Gastrocnemius medialis (tissue), 4 donors: ENCODE measurements at regions not wholly inside any gene's neighbourhood (a gene's known extent, or its start where the extent isn't known, plus 50 kb on each side); places are given as distances from the start of the nearest gene placed in this dataset.

Experiments used
- CTCF ChIP-seq, 5 experiments: fragments of 450-650 bp in 3 of 5; fragments of 200-600 bp in 2 of 5; sonication (generic) in 2 of 5; IDR thresholded peaks in 4 of 5; conservative IDR thresholded peaks in 1 of 5; 1 replicate in 4 of 5; 2 replicates in 1 of 5; pipeline ENCODE4 v1.5.1; 2016 to 2019; ENCODE audit warnings: antibody characterized with exemption in 5 of 5, mild to moderate bottlenecking in 3 of 5, moderate library complexity in 3 of 5
- POLR2A ChIP-seq, 2 donors: fragments of 450-650 bp; IDR thresholded peaks; one replicate each; pipeline ENCODE4 v1.6.1; 2017; ENCODE audit warnings: antibody characterized with exemption in 2 of 2, mild to moderate bottlenecking in 2 of 2, moderate library complexity in 2 of 2

- TF ChIP-seq CTCF (IDR thresholded peaks at IDR 0.05 in 4 of 5, conservative IDR thresholded peaks at IDR 0.05 in 1 of 5) = no peak
- no peak for TF ChIP-seq POLR2A (IDR thresholded peaks at IDR 0.05)
Observed at GRCh38 chr12:24293549-24293948, 344.1 kb upstream of the SOX5 start.
